ENCODE measurements at regions not wholly inside any gene's neighbourhood (a gene's known extent, or its start where the extent isn't known, plus 50 kb on each side); places are given as distances from the start of the nearest gene placed in this dataset.

DNA sequence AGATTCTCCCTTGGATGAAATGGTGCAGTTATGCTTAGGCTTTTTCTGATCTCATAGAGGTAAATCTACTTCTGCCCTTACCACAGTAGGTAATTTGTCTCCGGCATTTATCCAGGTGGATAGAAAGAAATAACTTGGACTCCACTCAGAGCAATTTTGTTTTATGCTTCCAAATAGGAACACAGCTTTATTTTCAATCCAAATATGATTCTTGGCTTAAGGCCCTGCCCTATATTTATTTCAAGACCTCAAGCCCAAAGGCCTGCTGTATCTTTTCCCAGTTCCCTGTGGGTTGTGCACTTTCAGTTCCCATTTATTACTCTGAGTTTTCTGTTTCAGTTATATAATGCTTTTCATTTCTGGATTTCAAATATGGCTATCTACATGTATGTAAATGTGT, 274.2 kb upstream of the SMC2 start:
- H3K9ac ChIP-seq (ENCODE audit: low read length): no peak overlapping the region
- H4K20me1 ChIP-seq (ENCODE audit: insufficient read depth): no peaks in the 10 kb centered on the region
- CTCF ChIA-PET: no interaction called here
- POLR2A ChIA-PET: no interaction called here
- H3K9me2 ChIP-seq (ENCODE audit: insufficient read depth): no peaks in the 10 kb centered on the region
- H3K9me3 ChIP-seq (ENCODE audit: control insufficient read depth in 1 of 2, insufficient read depth in 1 of 2, low read depth in 1 of 2, low read length in 2 of 2): peaks cover 0 to 3% of the 10 kb centered on the region in 2 experiments; a peak in 2 of 4 replicates
- no peak overlapping the region for H2AFZ ChIP-seq (ENCODE audit: low read depth, low read length, poor library complexity, severe bottlenecking)
- H3K4me2 ChIP-seq (ENCODE audit: low read length): no peak overlapping the region
- H3K79me2 ChIP-seq (ENCODE audit: insufficient read depth, low read length): no peaks in the 10 kb centered on the region
- DNase-seq (ENCODE audit: low read depth, low spot score) (no peak), ATAC-seq (no peak)
- no peaks in the 10 kb centered on the region for H3K4me1 ChIP-seq (ENCODE audit: control insufficient read depth in 1 of 2, insufficient read depth in 2 of 2, low read length in 2 of 2)
- H3K4me3 ChIP-seq (replicated peaks in 1 of 2; ENCODE audit: low read depth in 1 of 2, low read length in 2 of 2): no peak overlapping the region
- TF ChIP-seq SP1 (IDR thresholded peaks at IDR 0.05; ENCODE audit: low read depth) (no peak), CBX3 (IDR thresholded peaks at IDR 0.05; ENCODE audit: low read depth) (no peak), ZFX (IDR thresholded peaks at IDR 0.05) (no peak), JUND (IDR thresholded peaks at IDR 0.05) (no peak), EZH2 (IDR thresholded peaks at IDR 0.05) (no peak), ZNF274 (IDR thresholded peaks at IDR 0.05; ENCODE audit: low read depth, low read length) (no peak), FOSL1 (IDR thresholded peaks at IDR 0.05; ENCODE audit: low read depth) (no peak), SIN3A (IDR thresholded peaks at IDR 0.05; ENCODE audit: low read depth) (no peak), POLR2AphosphoS5 (IDR thresholded peaks at IDR 0.05; ENCODE audit: low read depth, low read length) (no peak), REST (IDR thresholded peaks at IDR 0.05; ENCODE audit: low read depth) (no peak), POLR2A (IDR thresholded peaks at IDR 0.05; ENCODE audit: borderline replicate concordance, extremely low read depth, insufficient read depth, insufficient read length) (no peak)
- no peaks in the 10 kb centered on the region for H3K27me3 ChIP-seq (ENCODE audit: insufficient read depth, low read length)
- H3K36me3 ChIP-seq (ENCODE audit: control insufficient read depth in 1 of 2, insufficient read depth in 2 of 2, low read length in 2 of 2): no peaks in the 10 kb centered on the region
- H3K27ac ChIP-seq (ENCODE audit: low read depth, low read length): no peak overlapping the region
- RAD21 ChIA-PET (ENCODE audit: low non-redundant PET in 1 of 2, low total read pairs in 2 of 2, uncharacterized antibody in 2 of 2, unreplicated experiment in 2 of 2): no interaction called here
- BruUV-seq (replicated peaks): no TSS peak
- intact Hi-C loops (cut with micrococcal nuclease): no loop called here
